DLD1 (cell line): ENCODE measurements at regions not wholly inside any gene's neighbourhood (a gene's known extent, or its start where the extent isn't known, plus 50 kb on each side); places are given as distances from the start of the nearest gene placed in this dataset.
"Not testable (repeated sequence)": the region's sequence is repeated elsewhere in the genome, so short reads cannot be mapped to it uniquely, and the experiment has no call there.

Experiments used
- in situ Hi-C: cut with HindIII; loops from 2 replicates; pipeline ENCODE4 v1.10.0; 2017; ENCODE audit warnings: low sequenced_read_pairs

DNA sequence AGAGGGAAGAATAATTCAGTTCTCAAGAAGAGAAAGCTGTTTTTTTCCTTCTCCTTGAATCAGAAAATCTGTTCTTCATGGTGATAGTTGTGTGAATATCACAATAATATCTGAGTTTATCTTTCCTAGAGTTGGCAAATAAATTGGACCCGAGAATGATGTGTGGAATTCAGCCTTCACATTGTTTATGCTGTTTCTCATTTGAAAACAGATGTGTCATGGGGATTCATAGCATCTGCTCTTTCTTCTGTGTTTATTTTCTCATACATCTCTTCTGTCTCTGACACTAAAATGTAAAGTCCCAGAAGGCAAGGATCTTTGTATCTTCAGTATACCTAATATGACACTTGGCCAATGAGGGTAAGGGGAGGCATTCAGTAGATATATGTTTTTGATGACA lies 103.6 kb upstream of the SGK1 start:
- in situ Hi-C loops: no loop called here

GRCh38 chr6:134420614-134421181 lies 102.8 kb upstream of the SGK1 start:
- in situ Hi-C loops: no loop called here

DNA sequence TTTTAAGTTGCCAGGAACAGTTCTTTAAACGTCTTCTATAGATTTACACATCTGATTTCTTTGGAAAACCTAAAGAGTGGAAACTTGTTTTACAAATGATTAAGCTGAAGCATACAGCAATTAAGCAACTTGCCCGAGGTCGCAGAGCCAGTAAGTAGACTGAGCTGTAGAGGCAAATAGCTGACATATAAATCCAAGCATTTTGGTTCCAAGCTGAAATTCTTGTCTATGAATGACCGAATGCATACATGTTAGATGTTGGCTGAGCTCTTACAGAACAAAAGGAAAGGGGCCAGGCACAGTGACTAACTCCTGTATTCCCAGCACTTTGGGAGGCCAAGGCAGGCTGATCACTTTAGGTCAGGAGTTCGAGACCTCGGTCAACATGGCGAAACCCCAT lies 101.8 kb upstream of the SGK1 start:
- in situ Hi-C loops: no loop called here

GRCh38 chr6:134416418-134417154 lies 98.7 kb upstream of the SGK1 start:
- in situ Hi-C loops: no loop called here

GRCh38 chr6:134415656-134416055 lies 97.7 kb upstream of the SGK1 start:
- in situ Hi-C loops: no loop called here

DNA sequence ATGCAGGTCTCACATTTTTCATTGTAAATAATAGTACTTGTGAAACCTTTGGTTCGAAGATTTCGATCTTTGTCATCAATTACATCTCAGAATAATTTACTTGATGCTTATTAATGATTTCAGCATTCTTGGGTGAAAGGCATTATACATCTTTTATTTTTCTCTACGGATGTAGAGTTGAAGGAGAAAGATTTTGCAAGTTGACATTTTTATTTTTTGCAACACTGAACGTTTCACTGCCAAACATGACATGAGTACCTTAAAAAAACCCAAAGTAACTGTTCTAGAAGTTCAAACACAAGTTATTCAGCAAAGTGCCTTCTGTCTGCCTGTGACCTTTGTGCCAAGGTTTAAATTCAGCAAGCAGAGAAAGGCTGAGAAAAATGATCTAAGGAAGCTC lies 97.3 kb upstream of the SGK1 start:
- in situ Hi-C loops: no loop called here

GRCh38 chr6:134414793-134415192 lies 96.9 kb upstream of the SGK1 start:
- in situ Hi-C loops: no loop called here

DNA sequence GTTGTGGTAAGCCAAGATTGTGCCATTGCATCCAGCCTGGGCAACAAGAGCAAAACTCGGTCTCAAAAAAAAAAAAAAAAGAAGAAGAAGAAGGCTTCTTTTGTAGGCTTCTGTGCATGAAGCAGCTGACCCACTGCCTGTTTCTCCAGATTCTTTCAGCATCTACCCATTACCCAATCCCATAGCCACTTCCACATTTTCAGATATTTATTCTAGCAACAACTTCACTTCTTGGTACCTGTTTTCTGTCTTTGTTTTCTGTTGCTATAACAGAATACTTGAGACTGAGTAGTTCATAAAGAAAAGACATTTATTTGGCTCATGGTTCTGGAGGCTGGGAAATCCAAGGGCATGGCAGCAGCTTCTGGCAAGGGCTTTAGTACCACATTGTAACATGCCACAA lies 95.3 kb upstream of the SGK1 start:
- in situ Hi-C loops: no loop called here

- in situ Hi-C loops: no loop called here
Observed at GRCh38 chr6:134410541-134410940, 92.6 kb upstream of the SGK1 start.

GRCh38 chr6:134407791-134408190 lies 89.9 kb upstream of the SGK1 start:
- in situ Hi-C loops: no loop called here

DNA sequence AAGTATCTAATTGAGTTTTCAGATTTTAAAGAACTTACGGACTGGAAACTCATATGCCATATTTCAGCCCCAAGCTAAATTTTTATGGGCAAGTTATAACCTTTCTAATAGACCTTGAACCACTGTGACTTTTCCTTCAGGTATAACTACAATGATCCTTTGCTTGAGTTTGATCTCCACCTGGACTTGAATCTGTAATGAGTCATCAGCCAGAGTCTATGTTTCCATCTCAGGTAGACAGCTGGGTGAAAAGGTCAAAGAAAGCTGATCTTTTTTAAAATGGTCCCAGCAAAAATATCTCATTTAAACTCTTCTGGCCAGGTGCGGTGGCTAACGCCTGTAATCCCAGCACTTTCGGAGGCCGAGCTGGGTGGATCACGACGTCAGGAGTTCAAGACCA lies 88.4 kb upstream of the SGK1 start:
- in situ Hi-C loops: no loop called here

- in situ Hi-C loops: no loop called here
Observed at GRCh38 chr6:134405386-134406087, 87.6 kb upstream of the SGK1 start.

DNA sequence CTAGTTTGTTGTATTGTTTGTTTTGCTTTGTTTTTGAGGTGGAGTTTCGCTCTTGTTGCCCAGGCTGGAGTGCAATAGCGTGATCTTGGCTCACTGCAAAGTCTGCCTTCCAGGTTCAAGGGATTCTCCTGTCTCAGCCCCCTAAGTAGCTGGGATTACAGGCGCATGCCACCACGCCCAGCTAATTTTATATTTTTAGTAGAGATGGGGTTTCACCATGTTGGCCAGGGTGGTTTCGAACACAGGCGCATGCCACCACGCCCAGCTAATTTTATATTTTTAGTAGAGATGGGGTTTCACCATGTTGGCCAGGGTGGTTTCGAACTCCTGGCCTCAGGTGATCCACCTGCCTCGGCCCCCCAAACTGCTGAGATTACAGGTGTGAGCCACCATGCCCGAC lies 85.4 kb upstream of the SGK1 start:
- in situ Hi-C loops: not testable (repeated sequence)

DNA sequence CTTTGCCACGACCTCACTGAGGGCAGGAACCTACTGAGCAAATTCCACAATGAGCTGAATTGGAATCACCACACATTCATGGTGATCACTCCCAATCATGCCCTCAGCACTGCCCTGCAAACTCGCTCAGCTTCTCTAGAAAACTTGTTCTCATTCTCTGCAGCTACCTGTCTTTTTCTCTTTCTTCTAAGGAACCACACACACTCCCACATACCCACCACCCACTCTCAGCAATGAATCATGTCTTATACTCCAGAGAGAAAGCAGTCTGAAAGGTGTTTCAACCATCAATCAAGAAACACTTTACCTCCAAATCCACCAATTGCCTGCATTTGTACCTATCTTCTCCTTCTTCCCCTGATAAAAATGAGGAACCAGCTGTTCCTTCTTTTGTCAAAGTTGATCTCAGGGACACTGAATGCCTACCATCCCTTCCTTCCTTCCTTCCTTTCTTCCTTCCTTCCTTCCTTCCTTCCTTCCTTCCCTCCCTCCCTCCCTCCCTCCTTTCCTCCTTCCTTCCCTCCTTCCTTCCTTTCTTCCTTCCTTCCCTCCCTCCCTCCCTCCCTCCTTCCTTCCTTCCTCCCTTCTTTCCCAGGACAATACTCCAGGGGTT lies 84.6 kb upstream of the SGK1 start:
- in situ Hi-C loops: no loop called here

GRCh38 chr6:134400941-134401340 lies 83.0 kb upstream of the SGK1 start:
- in situ Hi-C loops: no loop called here

DNA sequence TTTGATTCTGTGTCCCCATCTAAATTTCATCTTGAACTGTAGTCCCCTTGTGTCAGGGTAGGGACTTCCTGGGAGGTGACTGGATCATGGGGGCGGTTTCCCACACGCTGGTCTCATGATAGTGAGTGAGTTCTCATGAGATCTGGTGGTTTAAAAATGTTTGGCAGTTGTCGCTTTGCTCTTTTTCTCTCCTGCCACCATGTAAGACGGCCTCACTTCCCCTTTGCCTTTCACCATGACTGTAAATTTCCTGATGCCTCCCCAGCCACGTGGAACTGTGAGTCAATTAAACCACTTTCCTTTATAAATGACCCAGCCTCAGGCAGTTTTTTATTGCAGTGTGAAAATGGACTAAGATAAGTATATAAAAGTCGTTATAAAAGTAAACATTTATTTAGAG lies 80.5 kb upstream of the SGK1 start:
- in situ Hi-C loops: no loop called here

DNA sequence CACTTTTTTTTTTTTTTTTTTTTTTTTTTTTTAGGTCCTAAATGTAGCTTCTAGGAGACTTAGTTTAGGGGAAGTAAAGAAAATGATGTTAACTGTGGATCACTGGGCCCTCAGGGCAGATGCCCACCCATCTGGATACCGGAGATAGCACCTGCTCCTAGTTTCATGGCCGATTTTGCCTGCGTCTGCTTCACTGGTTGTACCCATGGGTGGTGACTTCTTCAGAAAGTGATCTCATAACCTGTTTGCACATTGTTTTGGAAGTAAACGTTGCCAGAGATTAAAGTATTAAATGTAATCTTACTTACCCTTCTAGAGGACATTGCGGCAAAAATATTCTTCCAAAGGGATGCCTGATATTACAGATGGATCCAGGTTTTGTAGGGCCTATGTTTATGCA lies 79.8 kb upstream of the SGK1 start:
- in situ Hi-C loops: no loop called here

DNA sequence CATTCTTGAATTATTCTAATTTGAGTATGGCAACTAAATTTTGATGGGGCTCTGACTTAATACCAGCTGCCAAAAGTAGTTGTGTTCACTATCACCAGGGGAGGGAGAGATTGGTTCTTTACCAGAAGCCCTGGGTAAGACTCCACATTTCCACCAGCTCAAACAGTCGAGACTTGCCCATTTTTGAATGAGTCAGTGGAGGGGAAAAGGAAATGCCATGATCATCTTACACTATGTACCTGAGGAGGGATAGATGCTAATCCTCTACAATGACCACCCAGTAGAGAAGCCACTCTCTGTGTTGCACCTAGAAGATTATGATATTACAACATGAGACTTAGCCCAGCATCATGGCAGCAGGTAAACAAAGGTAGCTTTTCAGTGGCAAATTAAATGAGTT lies 77.0 kb upstream of the SGK1 start:
- in situ Hi-C loops: no loop called here

DNA sequence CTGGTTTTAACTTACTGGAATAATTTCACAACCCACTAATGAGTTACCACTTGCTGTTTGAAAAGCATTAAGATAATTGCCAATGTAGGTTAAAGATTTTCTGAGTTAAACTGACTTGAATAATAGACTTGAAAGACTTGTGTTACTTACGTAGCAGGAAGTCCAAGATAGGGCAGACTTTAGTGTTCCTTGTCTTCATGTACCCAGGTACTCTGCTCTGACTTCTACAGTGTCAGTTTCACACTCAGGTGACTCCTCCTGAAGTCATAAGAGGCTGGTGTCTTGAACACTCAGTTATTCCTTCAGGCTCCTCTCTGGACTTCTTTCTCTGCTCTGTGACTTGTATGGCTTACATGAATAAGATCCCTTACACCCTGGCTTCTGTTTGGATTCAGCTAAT lies 76.3 kb upstream of the SGK1 start:
- in situ Hi-C loops: no loop called here

GRCh38 chr6:134391205-134391604 lies 73.3 kb upstream of the SGK1 start:
- in situ Hi-C loops: no loop called here

GRCh38 chr6:134389658-134390057 lies 71.7 kb upstream of the SGK1 start:
- in situ Hi-C loops: no loop called here

DNA sequence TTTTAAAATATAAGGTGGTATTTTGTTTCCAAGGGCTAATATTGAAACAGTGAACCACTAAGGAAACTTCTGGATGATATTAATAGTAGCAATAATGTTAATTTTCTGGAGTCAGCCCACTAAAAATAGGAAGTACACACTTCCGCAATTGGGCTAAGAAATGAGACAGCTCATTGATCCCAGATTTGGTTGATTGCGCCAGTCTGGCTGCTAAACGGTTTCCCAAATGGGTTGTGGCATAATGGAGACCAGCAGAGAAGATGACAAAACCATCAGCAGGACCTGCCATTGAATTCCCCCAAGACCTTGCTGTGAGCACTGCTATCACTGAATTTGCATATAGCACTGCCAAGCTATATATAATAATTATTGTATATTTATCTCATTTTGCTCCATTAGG lies 71.2 kb upstream of the SGK1 start:
- in situ Hi-C loops: no loop called here
